ENCODE measurements at regions not wholly inside any gene's neighbourhood (a gene's known extent, or its start where the extent isn't known, plus 50 kb on each side); places are given as distances from the start of the nearest gene placed in this dataset.

- DNase-seq (ENCODE audit: extremely low read depth in 1 of 2, low read depth in 1 of 2): no peak
Measured at GRCh38 chr2:72006188-72006736, 141.4 kb downstream of the CYP26B1 start.

GRCh38 chr2:72004976-72005375 lies 142.7 kb downstream of the CYP26B1 start:
- no peak for DNase-seq (ENCODE audit: extremely low read depth in 1 of 2, low read depth in 1 of 2)

- no peak for DNase-seq (ENCODE audit: extremely low read depth in 1 of 2, low read depth in 1 of 2)
Measured at GRCh38 chr2:72004201-72004915, 143.3 kb downstream of the CYP26B1 start.

- DNase-seq (ENCODE audit: extremely low read depth in 1 of 2, low read depth in 1 of 2): no peak
Measured at GRCh38 chr2:72003796-72004195, 143.9 kb downstream of the CYP26B1 start.

- DNase-seq (ENCODE audit: extremely low read depth in 1 of 2, low read depth in 1 of 2): no peak
Measured at GRCh38 chr2:72003124-72003523, 144.5 kb downstream of the CYP26B1 start.

GRCh38 chr2:72001937-72002690 lies 145.5 kb downstream of the CYP26B1 start:
- no peak for DNase-seq (ENCODE audit: extremely low read depth in 1 of 2, low read depth in 1 of 2)

GRCh38 chr2:72000110-72000509 lies 147.6 kb downstream of the CYP26B1 start:
- no peak for DNase-seq (ENCODE audit: extremely low read depth in 1 of 2, low read depth in 1 of 2)

- no peak for DNase-seq (ENCODE audit: extremely low read depth in 1 of 2, low read depth in 1 of 2)
Measured at GRCh38 chr2:71999580-71999979, 148.1 kb downstream of the CYP26B1 start.

- no peak for DNase-seq (ENCODE audit: extremely low read depth in 1 of 2, low read depth in 1 of 2)
Measured at GRCh38 chr2:71997843-71998242, 149.8 kb downstream of the CYP26B1 start.

GRCh38 chr2:71995067-71995665 lies 152.5 kb downstream of the CYP26B1 start:
- DNase-seq (ENCODE audit: extremely low read depth in 1 of 2, low read depth in 1 of 2): no peak

- DNase-seq (ENCODE audit: extremely low read depth in 1 of 2, low read depth in 1 of 2): no peak
Measured at GRCh38 chr2:71992036-71992435, 155.6 kb downstream of the CYP26B1 start.

- no peak for DNase-seq (ENCODE audit: extremely low read depth in 1 of 2, low read depth in 1 of 2)
Measured at GRCh38 chr2:71991397-71991796, 156.3 kb downstream of the CYP26B1 start.

- DNase-seq (ENCODE audit: extremely low read depth in 1 of 2, low read depth in 1 of 2): no peak
Measured at GRCh38 chr2:71990826-71991225, 156.8 kb downstream of the CYP26B1 start.

GRCh38 chr2:71990122-71990521 lies 157.5 kb downstream of the CYP26B1 start:
- no peak for DNase-seq (ENCODE audit: extremely low read depth in 1 of 2, low read depth in 1 of 2)

- no peak for DNase-seq (ENCODE audit: extremely low read depth in 1 of 2, low read depth in 1 of 2)
Measured at GRCh38 chr2:71989671-71990070, 158.0 kb downstream of the CYP26B1 start.

GRCh38 chr2:71988170-71988569 lies 159.5 kb downstream of the CYP26B1 start:
- no peak for DNase-seq (ENCODE audit: extremely low read depth in 1 of 2, low read depth in 1 of 2)

- DNase-seq (ENCODE audit: extremely low read depth in 1 of 2, low read depth in 1 of 2): no peak
Measured at GRCh38 chr2:71976685-71977084, 171.0 kb downstream of the CYP26B1 start.

GRCh38 chr2:71974846-71975245 lies 172.8 kb downstream of the CYP26B1 start:
- no peak for DNase-seq (ENCODE audit: extremely low read depth in 1 of 2, low read depth in 1 of 2)

- no peak for DNase-seq (ENCODE audit: extremely low read depth in 1 of 2, low read depth in 1 of 2)
Measured at GRCh38 chr2:71971493-71971892, 176.2 kb downstream of the CYP26B1 start.

- DNase-seq (ENCODE audit: extremely low read depth in 1 of 2, low read depth in 1 of 2): no peak
Measured at GRCh38 chr2:71965530-71965929, 182.1 kb downstream of the CYP26B1 start.

- DNase-seq (ENCODE audit: extremely low read depth in 1 of 2, low read depth in 1 of 2): no peak
Measured at GRCh38 chr2:71962911-71963694, 184.6 kb downstream of the CYP26B1 start.
